Suppressor macrophage treated with lipopolysaccharide for 4 hours (primary cell): ENCODE measurements at regions not wholly inside any gene's neighbourhood (a gene's known extent, or its start where the extent isn't known, plus 50 kb on each side); places are given as distances from the start of the nearest gene placed in this dataset.
"Not testable (repeated sequence)": the region's sequence is repeated elsewhere in the genome, so short reads cannot be mapped to it uniquely, and the experiment has no call there.

Experiments
- DNase-seq: peaks from one replicate; pipeline ENCODE4 v3.0.0-alpha.2; 2020

- no peak for DNase-seq
These were observed 516.4 kb downstream of the ZEB2 start for GRCh38 chr2:144003460-144004075.

DNA sequence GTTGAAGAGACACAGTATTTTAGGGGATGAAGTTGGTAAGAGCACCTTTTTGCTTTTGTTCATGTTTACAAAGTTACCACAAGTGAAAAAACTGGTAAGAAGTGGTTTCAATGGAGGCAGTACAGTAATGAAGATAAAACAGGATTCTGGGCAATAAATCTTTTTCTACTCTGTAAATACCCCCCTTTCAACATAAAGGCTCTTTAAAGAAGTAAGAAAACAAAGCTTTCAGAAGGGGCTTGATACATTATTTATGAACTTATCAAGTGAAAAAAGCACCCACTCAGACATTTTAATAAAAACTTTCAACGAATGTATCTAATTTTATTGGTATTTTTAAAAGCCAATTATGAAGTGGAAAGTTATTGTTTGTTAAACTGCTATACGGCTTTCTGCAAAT, 522.9 kb downstream of the ZEB2 start:
- DNase-seq: no peak

DNA sequence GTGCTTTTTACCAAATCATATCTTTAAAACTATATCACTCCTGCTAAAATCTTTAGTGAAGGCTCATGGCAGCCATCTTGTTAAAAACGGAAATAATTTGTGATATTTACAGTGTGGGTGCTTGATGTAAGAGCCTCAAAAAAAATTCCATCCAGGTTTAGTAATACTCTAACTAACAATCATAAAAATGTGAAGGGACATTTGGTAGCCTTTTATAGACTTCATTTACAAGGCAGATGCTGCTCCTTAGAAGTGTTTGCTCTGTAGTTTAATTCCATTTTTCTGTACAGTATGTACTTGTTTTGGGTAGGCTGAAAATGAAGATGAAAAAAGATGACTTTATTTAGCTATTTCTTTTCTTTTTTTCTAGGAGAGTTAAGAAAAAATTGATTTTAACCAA, 525.0 kb downstream of the ZEB2 start:
- no peak for DNase-seq

GRCh38 chr2:143991596-143991995, 528.3 kb downstream of the ZEB2 start:
- DNase-seq: not testable (repeated sequence)

GRCh38 chr2:143988082-143988481, 531.8 kb downstream of the ZEB2 start:
- no peak for DNase-seq

DNA sequence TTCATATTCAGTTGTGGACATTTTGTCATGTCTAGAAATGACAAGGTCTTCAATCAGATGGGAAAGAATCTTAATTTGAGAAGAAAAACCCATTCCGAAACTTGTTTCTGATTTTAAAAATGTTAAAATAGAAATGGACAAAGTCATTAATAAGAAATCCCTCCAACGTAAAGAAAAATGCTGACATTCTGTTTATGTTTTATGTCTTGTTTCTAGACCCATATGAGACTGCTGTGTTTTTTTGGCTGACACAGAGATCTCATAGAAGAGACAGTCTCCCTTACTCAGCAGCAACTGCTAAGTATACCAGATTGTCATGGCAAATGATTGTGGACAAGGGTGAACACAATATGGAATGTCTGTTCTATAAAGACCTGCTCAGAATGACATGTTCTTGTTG, 538.5 kb downstream of the ZEB2 start:
- no peak for DNase-seq

DNA sequence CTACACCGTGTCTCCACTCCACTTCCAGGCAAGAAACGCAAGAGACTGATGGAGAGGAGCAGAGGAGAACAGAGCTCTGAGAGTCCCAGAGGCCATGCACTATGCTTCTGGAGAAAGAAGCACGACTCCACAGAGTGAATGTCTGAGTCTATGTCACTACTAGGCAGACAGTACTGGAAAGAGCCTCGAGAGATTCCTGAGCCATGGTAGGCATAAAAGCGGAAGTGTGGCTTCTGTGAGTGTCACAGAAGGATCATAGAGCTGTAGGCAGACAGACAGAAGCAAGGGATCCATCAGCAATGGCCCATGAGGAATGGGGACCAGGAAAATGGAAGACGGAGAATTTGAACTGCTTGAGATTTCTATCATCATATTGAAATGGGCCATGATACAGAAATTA, 542.6 kb downstream of the ZEB2 start:
- no peak for DNase-seq

DNA sequence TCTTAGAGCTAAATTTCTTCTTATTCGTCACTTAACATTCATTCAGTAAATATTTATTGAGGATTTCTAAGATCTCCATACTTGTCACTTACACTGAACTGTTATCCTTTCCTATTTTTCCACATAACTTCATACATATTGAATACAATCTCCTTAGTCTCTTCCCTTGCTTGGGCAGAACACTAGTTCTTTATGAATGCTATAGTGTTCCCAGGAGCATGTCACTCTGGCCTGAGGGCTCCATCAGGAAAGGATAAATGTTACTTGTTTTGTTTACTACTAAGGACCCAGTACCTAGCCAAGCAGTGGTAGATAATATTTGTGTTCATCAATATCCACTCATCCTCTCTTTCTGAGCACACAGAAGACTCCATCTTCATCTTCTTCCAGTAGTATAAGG, 544.7 kb downstream of the ZEB2 start:
- DNase-seq: no peak

GRCh38 chr2:143974262-143974661, 545.7 kb downstream of the ZEB2 start:
- DNase-seq: no peak

GRCh38 chr2:143968860-143969259, 551.1 kb downstream of the ZEB2 start:
- no peak for DNase-seq

GRCh38 chr2:143968360-143968759, 551.6 kb downstream of the ZEB2 start:
- DNase-seq: no peak

- no peak for DNase-seq
These were observed 554.3 kb downstream of the ZEB2 start for GRCh38 chr2:143965493-143966164.

DNA sequence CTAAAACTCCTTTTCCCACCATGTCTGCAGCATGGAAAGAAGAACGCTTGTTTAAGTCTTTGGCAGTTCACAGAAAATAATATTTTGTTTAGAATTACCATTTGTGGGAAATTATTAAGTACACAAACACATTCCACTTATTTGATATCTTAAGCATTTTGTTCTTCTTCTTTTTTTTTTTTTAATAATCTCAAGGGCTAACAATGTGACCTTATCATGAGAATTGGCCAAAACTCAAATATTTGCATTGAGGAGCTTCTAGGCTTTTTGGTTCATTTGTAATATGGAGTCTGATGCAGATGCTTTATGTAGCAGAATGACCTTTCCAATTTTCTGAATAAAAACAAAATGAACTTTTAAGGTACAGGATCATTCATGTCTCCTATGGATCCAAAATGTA, 555.0 kb downstream of the ZEB2 start:
- DNase-seq: no peak

GRCh38 chr2:143960177-143960576, 559.7 kb downstream of the ZEB2 start:
- no peak for DNase-seq

DNA sequence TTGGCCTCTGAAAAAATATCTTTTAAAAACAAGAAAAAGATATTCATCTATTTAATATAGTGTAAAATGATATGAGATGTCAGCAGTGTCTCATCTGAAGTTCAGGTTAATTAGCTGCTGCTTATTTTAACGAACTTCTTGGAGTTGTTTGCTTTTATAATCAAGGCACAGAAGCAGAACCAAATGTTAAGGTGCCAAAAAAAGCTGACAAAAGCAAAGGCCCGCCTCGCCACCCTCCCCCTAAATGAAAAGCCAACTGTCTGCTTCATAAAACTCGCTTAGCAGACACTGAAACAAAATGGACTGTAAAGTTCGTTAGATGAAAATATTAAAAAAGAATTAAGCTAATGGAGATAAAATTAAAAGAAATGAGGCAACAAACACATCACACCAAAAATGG, 562.6 kb downstream of the ZEB2 start:
- DNase-seq: no peak

DNA sequence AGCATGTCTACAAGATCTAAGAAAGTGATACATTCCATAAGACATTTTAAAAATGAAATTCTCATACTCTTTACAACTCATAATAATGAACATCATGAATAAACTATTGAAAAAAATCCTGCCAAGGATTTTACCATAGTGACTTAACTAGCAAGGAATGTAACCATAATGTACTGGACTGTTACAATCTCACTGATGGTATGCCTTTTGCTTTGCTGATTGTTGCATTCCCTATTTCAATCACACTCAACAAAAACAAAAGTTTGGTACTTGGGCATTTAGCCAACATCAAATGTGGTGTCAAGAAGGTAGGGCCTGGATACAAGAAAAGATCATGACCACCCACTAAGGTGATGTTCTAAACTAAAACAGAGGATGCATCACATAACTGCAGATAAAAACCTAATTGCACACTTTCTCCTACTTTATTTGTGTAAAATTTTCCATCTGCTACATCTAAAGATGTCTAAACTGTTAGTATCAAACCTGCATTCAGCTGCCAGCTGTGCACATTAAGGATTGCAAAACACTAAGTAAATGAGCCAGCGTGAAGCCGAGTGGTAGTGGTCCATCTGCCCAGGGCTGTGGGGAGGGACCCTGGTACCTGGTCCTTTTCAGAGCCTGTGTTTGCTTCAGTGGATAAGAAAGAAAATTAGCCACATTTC, 564.4 kb downstream of the ZEB2 start:
- DNase-seq: no peak

DNA sequence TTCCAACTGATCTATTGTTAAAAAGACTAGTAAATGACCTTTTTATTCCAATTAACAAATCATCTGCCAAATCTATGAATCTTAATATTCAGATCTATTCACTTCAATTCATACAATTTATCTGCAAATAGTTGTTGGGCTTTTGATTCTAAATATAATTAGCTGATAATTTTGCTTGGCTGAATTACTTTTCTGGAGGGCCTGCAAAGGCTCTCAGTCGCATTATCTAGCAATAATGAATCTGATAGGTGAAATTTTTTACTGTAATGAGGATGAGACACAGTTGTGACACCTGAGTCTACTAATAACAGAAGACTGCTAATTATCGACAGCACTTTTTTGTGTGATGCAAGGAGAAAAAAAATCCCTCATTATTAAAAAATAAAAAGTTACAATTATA, 565.1 kb downstream of the ZEB2 start:
- DNase-seq: no peak

GRCh38 chr2:143954186-143954585, 565.7 kb downstream of the ZEB2 start:
- DNase-seq: no peak

DNA sequence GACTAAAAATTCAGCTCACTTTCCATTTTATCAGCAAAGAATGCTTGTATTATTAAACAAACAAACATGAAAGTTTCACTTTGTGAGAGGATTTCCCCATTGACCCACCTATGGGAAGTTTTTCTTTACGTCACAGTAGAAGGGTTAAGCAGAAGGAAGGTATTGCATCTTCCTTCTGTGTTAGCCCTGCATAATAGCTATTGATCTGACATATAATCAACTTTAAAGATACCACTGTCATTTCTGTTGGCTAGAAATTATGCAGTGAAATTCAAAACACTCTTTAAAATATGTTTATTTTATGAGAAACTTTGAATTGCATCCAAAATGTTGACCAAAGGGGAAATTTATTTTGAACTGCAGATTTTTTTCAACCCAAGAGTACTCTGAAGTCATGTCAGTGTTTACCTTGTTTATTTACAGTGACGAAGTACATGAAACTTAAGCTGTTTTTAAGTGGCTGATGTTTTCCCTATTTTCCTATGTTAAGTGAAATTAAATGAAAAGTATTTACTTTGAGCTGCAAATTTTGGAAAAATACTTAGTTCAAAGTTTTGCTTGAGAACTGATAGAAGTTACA, 566.4 kb downstream of the ZEB2 start:
- no peak for DNase-seq

DNA sequence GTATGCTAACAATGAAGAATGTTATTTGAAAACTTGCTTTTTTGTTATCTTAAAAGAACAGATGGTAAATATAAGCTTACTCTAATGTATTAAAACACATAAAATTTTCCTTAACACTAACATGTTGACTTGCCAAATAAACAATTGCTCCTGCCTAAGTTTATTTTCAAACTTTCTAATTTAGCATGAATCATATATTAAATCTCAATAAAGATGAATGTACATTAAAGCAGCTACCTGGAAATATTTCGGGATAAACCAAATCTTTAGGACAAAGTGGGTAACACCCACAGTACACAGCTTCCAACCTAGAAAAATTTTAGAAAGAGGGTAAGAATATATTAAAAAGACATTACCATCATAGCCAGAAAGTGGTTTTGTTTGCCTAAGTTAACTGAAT, 567.4 kb downstream of the ZEB2 start:
- DNase-seq: no peak

- no peak for DNase-seq
These were observed 569.2 kb downstream of the ZEB2 start for GRCh38 chr2:143950704-143951103.

- no peak for DNase-seq
These were observed 570.6 kb downstream of the ZEB2 start for GRCh38 chr2:143949121-143949848.

DNA sequence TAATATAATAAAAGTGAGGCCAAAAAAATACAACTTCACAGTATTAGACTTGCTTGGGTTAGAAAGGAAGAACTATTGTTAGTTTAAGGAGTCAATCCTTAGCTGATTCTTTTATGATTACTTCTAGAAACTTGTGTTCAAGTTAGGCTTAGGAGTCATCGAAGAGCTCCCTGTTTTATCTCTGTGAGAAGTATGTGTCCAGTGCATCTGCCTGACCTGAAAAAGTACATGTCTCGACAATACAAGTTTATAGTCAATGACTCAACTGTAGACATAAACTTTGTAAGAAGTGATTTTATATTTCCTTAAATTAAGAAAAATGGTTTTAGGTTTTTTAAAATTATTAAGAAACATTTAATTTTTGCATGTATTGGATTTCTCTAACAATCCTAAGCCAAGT, 571.2 kb downstream of the ZEB2 start:
- no peak for DNase-seq
